GM23338 (cell line): ENCODE measurements at regions not wholly inside any gene's neighbourhood (a gene's known extent, or its start where the extent isn't known, plus 50 kb on each side); places are given as distances from the start of the nearest gene placed in this dataset.

Source experiments
- CREB1 ChIP-seq: fragments of 250-450 bp; sonication (Bioruptor Pico); IDR thresholded peaks from 2 replicates; pipeline ENCODE4 v1.5.0; 2020; ENCODE audit warnings: low read depth, mild to moderate bottlenecking, moderate library complexity
- CTCF ChIP-seq, 2 experiments: fragments of 200-600 bp in 1 of 2; sonication (generic) in 1 of 2; conservative IDR thresholded peaks; 2 replicates each; pipeline versions ENCODE4 v1.5.1 to v1.6.1; 2016 to 2017; ENCODE audit warnings: antibody characterized with exemption in 2 of 2, low read depth in 2 of 2, mild to moderate bottlenecking in 2 of 2, moderate library complexity in 1 of 2
- EZH2 ChIP-seq: fragments of 200-600 bp; sonication (generic); IDR thresholded peaks from one replicate; pipeline ENCODE4 v1.8.0; 2017; ENCODE audit warnings: antibody characterized with exemption, mild to moderate bottlenecking, low read depth; ENCODE audit not compliant: unreplicated experiment
- EZH2phosphoT487 ChIP-seq: fragments of 200-600 bp; sonication (generic); IDR thresholded peaks from one replicate; pipeline ENCODE4 v1.8.1; 2018; ENCODE audit warnings: antibody characterized with exemption; ENCODE audit not compliant: unreplicated experiment
- JUNB ChIP-seq: IDR thresholded peaks from one replicate; pipeline ENCODE4 v1.6.1; 2016; ENCODE audit warnings: antibody characterized with exemption; ENCODE audit not compliant: unreplicated experiment
- NANOG ChIP-seq: IDR thresholded peaks from 2 replicates; pipeline ENCODE4 v1.6.1; 2016; ENCODE audit warnings: antibody characterized with exemption, borderline replicate concordance
- POLR2AphosphoS5 ChIP-seq: IDR thresholded peaks from 2 replicates; pipeline ENCODE4 v1.6.1; 2016; ENCODE audit warnings: antibody characterized with exemption, low read depth
- STAT1 ChIP-seq: IDR thresholded peaks from one replicate; pipeline ENCODE4 v1.6.1; 2016; ENCODE audit warnings: antibody characterized with exemption; ENCODE audit not compliant: unreplicated experiment
- ZNF331 ChIP-seq: fragments of 250-450 bp; sonication (Bioruptor Pico); IDR thresholded peaks from 2 replicates; pipeline ENCODE4 v1.5.0; 2020; ENCODE audit warnings: low read depth, mild to moderate bottlenecking, moderate library complexity
- TF ChIP-seq, protein P1 (sequence below): IDR thresholded peaks from one replicate; pipeline ENCODE4 v1.6.1; 2018; ENCODE audit warnings: antibody characterized with exemption; ENCODE audit not compliant: unreplicated experiment
- TF ChIP-seq, protein P2 (sequence below): IDR thresholded peaks from 2 replicates; pipeline ENCODE4 v1.6.1; 2016; ENCODE audit warnings: antibody characterized with exemption

DNA sequence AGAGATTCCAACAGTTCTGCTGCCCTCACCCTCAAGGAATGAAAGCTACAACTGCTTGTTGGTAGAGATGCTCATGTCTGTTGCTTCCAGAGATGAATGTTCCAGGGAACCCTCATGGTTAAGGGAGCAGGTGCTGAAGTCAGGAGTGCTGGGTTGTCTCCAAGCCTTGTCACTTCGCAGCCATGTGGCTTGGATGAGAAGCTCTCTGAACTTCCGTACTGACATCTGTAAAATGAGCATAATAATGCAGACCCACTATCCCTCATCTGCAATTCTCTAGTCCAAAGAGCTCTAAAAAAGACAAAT, 133.3 kb upstream of the ADRA1B start:
- TF ChIP-seq CTCF (conservative IDR thresholded peaks at IDR 0.05; ENCODE audit: low read depth in 2 of 2) (no peak), EZH2 (no peak), EZH2phosphoT487 (no peak), POLR2AphosphoS5 (no peak), ZNF331 (CRISPR knock-in tag) (no peak), JUNB (no peak), STAT1 (no peak), NANOG (no peak), CREB1 (CRISPR knock-in tag) (no peak)
- TF ChIP-seq, protein P1, sequence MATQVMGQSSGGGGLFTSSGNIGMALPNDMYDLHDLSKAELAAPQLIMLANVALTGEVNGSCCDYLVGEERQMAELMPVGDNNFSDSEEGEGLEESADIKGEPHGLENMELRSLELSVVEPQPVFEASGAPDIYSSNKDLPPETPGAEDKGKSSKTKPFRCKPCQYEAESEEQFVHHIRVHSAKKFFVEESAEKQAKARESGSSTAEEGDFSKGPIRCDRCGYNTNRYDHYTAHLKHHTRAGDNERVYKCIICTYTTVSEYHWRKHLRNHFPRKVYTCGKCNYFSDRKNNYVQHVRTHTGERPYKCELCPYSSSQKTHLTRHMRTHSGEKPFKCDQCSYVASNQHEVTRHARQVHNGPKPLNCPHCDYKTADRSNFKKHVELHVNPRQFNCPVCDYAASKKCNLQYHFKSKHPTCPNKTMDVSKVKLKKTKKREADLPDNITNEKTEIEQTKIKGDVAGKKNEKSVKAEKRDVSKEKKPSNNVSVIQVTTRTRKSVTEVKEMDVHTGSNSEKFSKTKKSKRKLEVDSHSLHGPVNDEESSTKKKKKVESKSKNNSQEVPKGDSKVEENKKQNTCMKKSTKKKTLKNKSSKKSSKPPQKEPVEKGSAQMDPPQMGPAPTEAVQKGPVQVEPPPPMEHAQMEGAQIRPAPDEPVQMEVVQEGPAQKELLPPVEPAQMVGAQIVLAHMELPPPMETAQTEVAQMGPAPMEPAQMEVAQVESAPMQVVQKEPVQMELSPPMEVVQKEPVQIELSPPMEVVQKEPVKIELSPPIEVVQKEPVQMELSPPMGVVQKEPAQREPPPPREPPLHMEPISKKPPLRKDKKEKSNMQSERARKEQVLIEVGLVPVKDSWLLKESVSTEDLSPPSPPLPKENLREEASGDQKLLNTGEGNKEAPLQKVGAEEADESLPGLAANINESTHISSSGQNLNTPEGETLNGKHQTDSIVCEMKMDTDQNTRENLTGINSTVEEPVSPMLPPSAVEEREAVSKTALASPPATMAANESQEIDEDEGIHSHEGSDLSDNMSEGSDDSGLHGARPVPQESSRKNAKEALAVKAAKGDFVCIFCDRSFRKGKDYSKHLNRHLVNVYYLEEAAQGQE, result no peak
- TF ChIP-seq, protein P2, sequence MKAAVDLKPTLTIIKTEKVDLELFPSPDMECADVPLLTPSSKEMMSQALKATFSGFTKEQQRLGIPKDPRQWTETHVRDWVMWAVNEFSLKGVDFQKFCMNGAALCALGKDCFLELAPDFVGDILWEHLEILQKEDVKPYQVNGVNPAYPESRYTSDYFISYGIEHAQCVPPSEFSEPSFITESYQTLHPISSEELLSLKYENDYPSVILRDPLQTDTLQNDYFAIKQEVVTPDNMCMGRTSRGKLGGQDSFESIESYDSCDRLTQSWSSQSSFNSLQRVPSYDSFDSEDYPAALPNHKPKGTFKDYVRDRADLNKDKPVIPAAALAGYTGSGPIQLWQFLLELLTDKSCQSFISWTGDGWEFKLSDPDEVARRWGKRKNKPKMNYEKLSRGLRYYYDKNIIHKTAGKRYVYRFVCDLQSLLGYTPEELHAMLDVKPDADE, result no peak
